SKM-1 (cell line): ENCODE measurements at regions not wholly inside any gene's neighbourhood (a gene's known extent, or its start where the extent isn't known, plus 50 kb on each side); places are given as distances from the start of the nearest gene placed in this dataset.

Source experiments
- DNase-seq: peaks from one replicate; lab custom pipeline; 2025; ENCODE audit not compliant: unreplicated experiment; lab: John Stamatoyannopoulos, UW

- DNase-seq = no peak
Observed at GRCh38 chr3:72248869-72249268, 463.9 kb upstream of the PROK2 start.

GRCh38 chr3:72248389-72248761 lies 463.4 kb upstream of the PROK2 start:
- DNase-seq = no peak

DNA sequence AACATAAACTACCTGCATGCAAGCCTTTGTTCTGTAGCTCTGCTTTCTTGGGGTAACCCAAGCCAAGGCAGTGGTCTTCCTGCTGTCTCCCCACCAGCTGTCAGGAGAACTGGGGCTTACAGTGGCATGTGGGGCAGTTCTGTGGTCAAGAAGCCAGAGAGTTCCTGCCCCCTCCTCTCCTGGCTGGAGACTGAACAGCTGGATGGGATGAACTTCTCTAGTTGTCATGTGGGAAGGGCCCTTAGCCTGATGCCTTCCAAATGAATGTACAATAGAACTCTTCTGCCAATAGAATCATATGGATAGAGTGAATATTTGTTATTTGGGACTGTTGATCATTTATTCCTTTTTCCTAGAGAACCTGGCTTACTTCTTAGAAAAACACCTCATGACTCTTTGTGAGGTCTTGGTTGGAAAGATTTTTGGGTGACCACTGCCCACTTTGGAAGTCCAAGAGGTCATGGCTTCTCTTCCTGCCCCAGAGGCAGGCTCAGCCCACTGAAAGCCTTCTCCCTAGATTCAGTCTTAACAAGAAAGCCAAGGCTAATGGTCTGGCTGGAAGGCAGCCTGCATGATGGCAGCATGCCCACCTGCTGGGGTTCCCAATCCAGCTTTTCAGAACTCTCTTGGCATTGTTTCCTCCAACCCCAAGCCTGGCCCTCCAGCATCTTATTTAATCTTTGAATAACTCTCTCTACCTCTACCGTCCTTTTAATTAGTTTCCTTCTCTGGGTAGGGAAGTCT lies 462.9 kb upstream of the PROK2 start:
- no peak for DNase-seq

- DNase-seq = no peak
Observed at GRCh38 chr3:72247126-72247525, 462.2 kb upstream of the PROK2 start.

GRCh38 chr3:72246685-72247084 lies 461.7 kb upstream of the PROK2 start:
- DNase-seq = no peak

DNA sequence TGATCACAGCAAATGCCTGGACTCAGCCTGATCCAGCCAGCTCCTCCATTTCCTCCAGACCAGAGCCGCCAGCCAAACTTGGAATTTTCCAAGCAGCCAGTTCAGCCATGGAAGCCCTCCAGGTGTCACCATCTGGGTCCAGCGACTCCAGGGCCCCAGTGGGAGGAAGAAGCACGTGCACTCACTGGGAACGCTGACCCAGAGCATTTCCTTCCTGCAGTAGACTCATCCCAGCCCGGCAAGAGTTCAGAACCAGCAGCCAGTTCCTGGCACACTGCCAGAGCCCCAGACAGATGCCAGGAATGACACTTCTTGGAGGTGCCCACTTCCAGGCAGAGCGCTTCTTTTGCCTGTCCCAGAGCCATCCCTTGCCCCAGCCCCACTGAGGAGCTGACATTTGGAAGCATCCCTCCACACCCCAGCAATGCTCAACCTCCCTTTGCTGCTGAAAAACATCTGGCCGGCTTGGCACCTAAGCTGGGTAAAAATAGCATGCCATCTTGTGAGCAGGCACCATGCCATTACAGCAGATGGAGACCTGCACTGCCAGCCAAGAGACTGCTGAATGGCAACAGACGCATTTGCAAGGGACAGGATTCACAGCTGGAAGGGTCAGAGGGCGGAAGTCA lies 460.3 kb upstream of the PROK2 start:
- DNase-seq = no peak

DNA sequence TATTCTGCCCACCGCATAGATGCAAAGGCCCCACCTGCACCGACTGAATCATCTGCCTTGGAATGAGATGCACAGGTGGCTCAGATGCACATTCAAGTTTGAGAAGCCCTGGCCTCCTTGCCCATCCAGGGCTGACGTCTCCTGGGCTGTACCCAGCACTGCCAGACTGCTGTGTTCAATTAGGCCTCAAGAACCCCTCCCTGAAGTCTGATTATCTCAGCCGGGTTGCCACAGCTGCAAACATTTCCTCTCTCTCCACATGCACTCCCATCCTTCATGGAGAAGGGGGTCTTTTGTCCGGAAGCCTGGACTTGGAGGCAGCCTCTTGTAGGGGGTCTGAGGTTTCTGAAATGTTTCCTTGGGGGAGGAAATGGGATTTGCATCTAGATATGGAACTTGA lies 459.4 kb upstream of the PROK2 start:
- DNase-seq = no peak

DNA sequence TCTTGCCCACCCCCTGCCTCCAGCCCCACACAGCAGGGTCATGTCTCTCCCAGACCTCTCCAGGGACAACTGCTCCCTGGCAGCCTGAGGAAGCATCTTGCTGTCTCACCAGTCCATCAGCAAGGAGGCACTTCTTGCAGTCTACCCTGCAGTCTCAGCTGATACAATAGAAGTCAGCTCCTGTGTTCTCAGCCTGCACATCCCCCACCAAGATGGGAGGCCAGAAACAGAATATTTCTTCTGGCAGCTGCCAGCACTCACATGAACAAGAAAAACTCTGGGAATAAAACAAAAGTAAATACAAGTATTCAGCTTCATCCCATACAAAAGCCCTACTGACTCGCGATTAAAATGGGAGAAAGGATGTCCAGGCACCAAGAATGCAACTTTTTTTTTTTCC lies 457.4 kb upstream of the PROK2 start:
- no peak for DNase-seq

- DNase-seq = no peak
Observed at GRCh38 chr3:72241525-72241924, 456.6 kb upstream of the PROK2 start.

DNA sequence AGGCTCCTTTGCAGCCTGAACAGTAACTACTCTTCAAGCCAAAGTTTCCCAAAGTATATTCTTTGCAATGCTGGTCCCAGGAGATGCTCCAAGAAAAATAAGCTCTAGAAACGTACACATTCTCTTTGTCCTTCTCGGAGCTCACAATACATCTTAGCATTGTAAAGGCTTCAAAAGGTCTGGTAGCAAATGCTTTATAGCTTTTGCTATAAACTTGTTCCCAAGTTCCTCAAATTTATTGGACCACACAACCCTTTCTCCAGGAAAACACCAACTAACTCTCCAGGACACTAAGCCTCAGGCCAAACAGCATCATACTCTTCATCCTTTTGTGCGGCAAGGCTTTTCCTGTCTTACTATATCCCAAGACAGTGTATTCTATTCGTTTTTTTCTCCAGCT lies 455.6 kb upstream of the PROK2 start:
- DNase-seq = no peak

DNA sequence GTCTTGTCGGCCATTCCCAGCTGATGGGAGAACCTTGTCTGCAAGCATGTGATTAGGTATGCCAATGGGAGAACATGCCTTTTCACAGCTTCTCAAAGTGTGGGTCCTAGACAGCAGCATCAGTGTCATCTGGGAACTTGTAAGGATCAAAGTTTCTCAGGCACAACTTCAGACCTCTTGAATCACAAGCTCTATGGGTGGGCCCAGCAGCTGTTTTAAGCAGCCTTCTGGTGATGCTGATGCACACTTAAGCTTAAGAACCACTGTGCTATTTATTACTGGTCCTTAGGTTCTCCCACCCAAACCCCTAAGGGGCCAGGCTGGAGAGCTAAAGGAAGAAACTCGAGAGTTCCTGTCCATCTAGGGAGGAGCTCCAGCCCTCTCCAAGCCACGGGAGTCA lies 453.9 kb upstream of the PROK2 start:
- no peak for DNase-seq

GRCh38 chr3:72238010-72238691 lies 453.2 kb upstream of the PROK2 start:
- DNase-seq = no peak

- DNase-seq = no peak
Observed at GRCh38 chr3:72237679-72238009, 452.7 kb upstream of the PROK2 start.

DNA sequence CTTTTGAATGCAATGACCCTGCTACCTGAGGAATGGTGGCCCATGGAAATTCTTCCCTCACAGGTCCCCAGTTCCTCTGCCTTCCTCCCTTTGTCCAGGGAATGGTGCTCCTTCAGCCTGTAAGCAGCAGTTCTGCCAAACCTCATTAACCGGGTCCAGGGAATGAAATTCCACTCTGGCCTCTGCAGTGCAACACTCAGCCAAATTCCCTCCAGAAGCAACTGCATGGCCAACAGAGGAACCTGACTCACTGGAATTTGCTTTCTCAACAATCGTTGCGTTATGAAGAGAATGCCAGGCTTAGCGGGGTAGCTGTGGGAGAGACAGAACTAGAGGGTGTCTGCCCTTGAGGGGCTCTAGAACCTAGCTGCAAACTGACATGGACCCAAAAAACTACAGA lies 449.4 kb upstream of the PROK2 start:
- no peak for DNase-seq

GRCh38 chr3:72233571-72233970 lies 448.6 kb upstream of the PROK2 start:
- no peak for DNase-seq

DNA sequence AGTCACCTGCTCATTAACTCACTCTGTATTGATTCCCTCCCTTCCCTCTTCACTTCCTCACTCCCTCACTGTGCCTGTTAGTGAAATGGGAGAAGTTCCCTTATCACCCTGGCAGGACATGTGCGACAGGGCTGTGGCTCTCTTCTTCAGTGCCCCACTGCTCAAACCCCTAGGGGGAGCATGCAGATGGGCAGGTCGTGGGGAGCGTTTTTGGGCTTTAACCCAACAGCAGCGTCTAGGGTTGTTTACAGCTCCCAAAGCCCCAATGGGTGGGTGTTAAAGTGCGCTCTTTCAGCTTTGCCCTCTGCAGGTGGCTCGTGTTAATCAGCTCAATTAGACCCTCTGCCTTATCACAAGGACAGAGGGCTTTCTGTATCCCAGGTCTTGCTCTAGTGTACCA lies 447.8 kb upstream of the PROK2 start:
- DNase-seq = no peak

DNA sequence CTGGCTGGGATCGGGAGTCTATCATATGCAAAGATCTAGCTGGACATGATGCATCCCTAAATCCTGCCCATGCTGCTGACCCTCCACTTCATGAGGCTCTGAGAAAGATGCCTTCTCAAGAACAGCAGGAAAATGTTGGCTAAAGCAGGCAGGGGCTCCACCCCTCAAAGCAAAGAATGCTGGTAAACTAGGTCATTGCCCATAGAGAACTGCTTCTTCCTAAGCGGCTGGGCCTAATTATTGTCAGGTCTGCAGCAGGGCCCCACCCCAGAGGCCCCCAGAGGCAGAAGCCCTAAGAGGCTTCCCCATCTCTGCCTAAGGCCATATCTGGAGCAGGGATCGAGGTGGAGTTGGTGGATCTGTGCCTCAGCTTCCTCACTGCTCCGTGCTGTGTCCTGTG lies 447.4 kb upstream of the PROK2 start:
- DNase-seq = no peak

GRCh38 chr3:72231439-72232196 lies 446.7 kb upstream of the PROK2 start:
- no peak for DNase-seq

DNA sequence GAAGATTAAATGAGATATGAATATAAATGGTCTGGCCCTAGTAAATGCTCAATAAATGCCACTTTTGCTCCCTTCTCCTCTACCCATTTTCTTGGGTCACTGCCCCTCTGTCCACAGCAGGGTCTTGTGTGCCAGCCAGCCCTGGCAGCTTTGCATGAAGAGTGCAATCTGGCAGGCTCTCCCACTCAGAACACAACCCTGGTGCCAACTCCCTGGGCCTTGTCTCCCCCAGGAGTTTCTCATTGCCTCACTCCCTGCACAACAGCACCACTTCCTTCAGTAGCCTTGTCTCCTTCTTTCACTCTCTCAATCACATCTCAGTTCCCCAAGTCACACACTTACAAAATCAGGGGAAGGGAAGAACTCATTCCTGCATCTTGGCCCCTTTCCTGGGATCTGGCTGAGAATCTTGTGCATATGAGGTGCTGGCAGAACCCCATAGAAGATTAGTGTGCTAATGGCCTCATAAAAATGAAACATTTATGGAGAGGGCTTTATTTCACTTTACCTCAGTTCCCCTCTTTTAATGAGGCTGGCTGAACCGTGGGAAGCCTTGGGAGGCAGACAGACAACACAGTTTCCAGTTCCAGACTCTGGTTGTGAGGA lies 445.9 kb upstream of the PROK2 start:
- DNase-seq = no peak

DNA sequence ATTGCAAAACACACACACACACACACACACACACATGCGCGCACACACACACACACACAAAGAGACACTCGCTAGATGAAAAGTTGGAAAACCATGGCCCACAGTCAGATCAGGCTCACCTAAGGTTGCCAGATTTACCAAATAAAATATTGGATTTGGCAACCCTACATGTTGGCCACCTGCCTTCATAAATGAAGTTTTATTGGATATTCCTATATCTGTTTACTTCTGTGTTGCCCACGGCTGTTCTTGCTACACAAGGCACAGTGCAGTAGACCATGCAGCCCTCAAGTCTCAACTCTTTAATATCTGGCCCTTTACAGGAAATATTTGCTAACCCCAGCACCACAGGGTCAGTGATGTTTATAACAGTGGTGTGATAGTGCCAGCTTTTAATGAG lies 445.0 kb upstream of the PROK2 start:
- DNase-seq = no peak

- DNase-seq = no peak
Observed at GRCh38 chr3:72227486-72228070, 442.6 kb upstream of the PROK2 start.
